B cell (primary cell): ENCODE measurements at regions not wholly inside any gene's neighbourhood (a gene's known extent, or its start where the extent isn't known, plus 50 kb on each side); places are given as distances from the start of the nearest gene placed in this dataset.

ENCODE experiments used
- ATAC-seq: fragments of 200-7000 bp; cut with Tn5 transposase; one replicate; pipeline ENCODE4 v1.10.0; 2021; ENCODE audit warnings: low read depth, mild to moderate bottlenecking, moderate number of reproducible peaks, moderate library complexity
- CTCF ChIA-PET: fragments of 350-600 bp; sonication (Branson Sonifier 250); formaldehyde crosslinking; loops from one replicate; lab custom pipeline; 2021; ENCODE audit warnings: antibody characterized with exemption, inconsistent platforms; lab: Charles Lee
- POLR2A ChIA-PET: fragments of 350-600 bp; sonication (Branson Sonifier 250); formaldehyde crosslinking; loops from one replicate; lab custom pipeline; 2021; ENCODE audit warnings: antibody characterized with exemption; lab: Charles Lee
- DNase-seq: peaks from one replicate; pipeline ENCODE4 v3.0.0; 2013
- H2AFZ ChIP-seq: 2 replicates; pipeline ENCODE4 v1.6.1; 2012; ENCODE audit warnings: mild to moderate bottlenecking, low read depth, low read length; ENCODE audit not compliant: insufficient read depth, poor library complexity, severe bottlenecking
- H3K27ac ChIP-seq, 2 donors: 1 replicate in 1 of 2; 2 replicates in 1 of 2; pipeline ENCODE4 v1.5.1; 2012 to 2013; ENCODE audit warnings: low read length in 2 of 2, mild to moderate bottlenecking in 2 of 2, moderate library complexity in 1 of 2
- H3K27me3 ChIP-seq, 4 experiments: fragments of 200-600 bp in 1 of 4; sonication (generic) in 1 of 4; replicated peaks in 1 of 4; 1 replicate in 2 of 4; 2 replicates in 2 of 4; pipeline versions ENCODE4 v1.6.1 to v1.7.0; 2013 to 2016; ENCODE audit warnings: low read length in 3 of 4, mild to moderate bottlenecking in 2 of 4, mixed read lengths in 1 of 4, moderate library complexity in 1 of 4; ENCODE audit not compliant: insufficient read depth in 4 of 4, control insufficient read depth in 3 of 4; ENCODE audit errors: control extremely low read depth in 1 of 4
- H3K36me3 ChIP-seq, 2 experiments: replicated peaks in 1 of 2; 1 replicate in 1 of 2; 2 replicates in 1 of 2; pipeline versions ENCODE4 v1.6.1 to v1.7.1; 2013; ENCODE audit warnings: low read length in 1 of 2; ENCODE audit not compliant: insufficient read depth in 2 of 2, control insufficient read depth in 1 of 2; ENCODE audit errors: control extremely low read depth in 1 of 2, extremely low read depth in 1 of 2
- H3K4me1 ChIP-seq, 2 donors: fragments of 200-600 bp in 1 of 2; sonication (generic) in 1 of 2; 1 replicate in 1 of 2; 2 replicates in 1 of 2; pipeline versions ENCODE4 v1.5.1 to v1.6.1; 2013 to 2017; ENCODE audit warnings: low read length in 2 of 2; ENCODE audit not compliant: control insufficient read depth in 2 of 2, insufficient read depth in 2 of 2
- H3K4me2 ChIP-seq: replicated peaks from 2 replicates; pipeline ENCODE3; 2012; ENCODE audit warnings: mild to moderate bottlenecking, low read depth, low read length; ENCODE audit not compliant: poor library complexity, severe bottlenecking
- H3K4me3 ChIP-seq, 5 experiments: fragments of 200-600 bp in 1 of 5; sonication (generic) in 1 of 5; 1 replicate in 3 of 5; 2 replicates in 2 of 5; pipeline versions ENCODE4 v1.5.1 to v1.7.0; 2011 to 2016; ENCODE audit warnings: low read length in 4 of 5, mild to moderate bottlenecking in 4 of 5, low read depth in 2 of 5, control low read depth in 1 of 5, moderate library complexity in 1 of 5; ENCODE audit not compliant: insufficient read depth in 1 of 5; ENCODE audit errors: control extremely low read depth in 1 of 5, extremely low read depth in 1 of 5
- H3K79me2 ChIP-seq: fragments of 200-600 bp; sonication (generic); one replicate; pipeline ENCODE4 v1.6.0; 2016; ENCODE audit warnings: low read length; ENCODE audit not compliant: control insufficient read depth, insufficient read depth
- H3K9ac ChIP-seq: fragments of 200-600 bp; sonication (generic); 2 replicates; pipeline ENCODE4 v1.6.1; 2017; ENCODE audit warnings: mild to moderate bottlenecking, low read length, moderate library complexity
- H3K9me3 ChIP-seq, 3 donors: one replicate each; pipeline versions ENCODE4 v1.6.1 to v1.7.1; 2013; ENCODE audit warnings: low read length in 2 of 3; ENCODE audit not compliant: control insufficient read depth in 2 of 3, insufficient read depth in 1 of 3; ENCODE audit errors: control extremely low read depth in 1 of 3
- H4K20me1 ChIP-seq: 2 replicates; pipeline ENCODE4 v1.6.0; 2012; ENCODE audit warnings: mild to moderate bottlenecking, low read length; ENCODE audit not compliant: insufficient read depth, control insufficient read depth, poor library complexity, severe bottlenecking
- H3K27ac Mint-ChIP-seq: one replicate; pipeline ENCODE4 v1.8.0; 2021; ENCODE audit warnings: mixed read lengths
- H3K27me3 Mint-ChIP-seq: one replicate; pipeline ENCODE4 v1.8.0; 2021; ENCODE audit warnings: mixed read lengths
- H3K4me1 Mint-ChIP-seq: one replicate; pipeline ENCODE4 v1.8.0; 2021; ENCODE audit warnings: mixed read lengths
- H3K4me3 Mint-ChIP-seq: one replicate; pipeline ENCODE4 v1.8.0; 2021; ENCODE audit warnings: mixed read lengths
- H3K9me3 Mint-ChIP-seq: one replicate; pipeline ENCODE4 v1.8.0; 2022; ENCODE audit warnings: mixed read lengths; ENCODE audit not compliant: insufficient read depth
- EZH2 ChIP-seq: IDR thresholded peaks from 2 replicates; pipeline ENCODE4 v1.6.1; 2012; ENCODE audit warnings: borderline replicate concordance, low read depth, mild to moderate bottlenecking, moderate library complexity, low read length; ENCODE audit not compliant: insufficient read depth, poor library complexity, severe bottlenecking
- WGBS: methylation state at CpG from one replicate; pipeline ENCODE4 v1.1.5; 2013; ENCODE audit warnings: missing lambda C conversion rate; ENCODE audit not compliant: insufficient coverage; 5-methylcytosine and 5-hydroxymethylcytosine counted together
- intact Hi-C: fragments of 100-400 bp; cut with micrococcal nuclease; formaldehyde crosslinking; loops from one replicate; pipeline ENCODE4 v1.10.0; 2022
- TF ChIP-seq, protein P1 (sequence below): fragments of 200-600 bp; IDR thresholded peaks from one replicate; pipeline ENCODE4 v1.8.0; 2022; ENCODE audit warnings: antibody characterized with exemption, mild to moderate bottlenecking

DNA sequence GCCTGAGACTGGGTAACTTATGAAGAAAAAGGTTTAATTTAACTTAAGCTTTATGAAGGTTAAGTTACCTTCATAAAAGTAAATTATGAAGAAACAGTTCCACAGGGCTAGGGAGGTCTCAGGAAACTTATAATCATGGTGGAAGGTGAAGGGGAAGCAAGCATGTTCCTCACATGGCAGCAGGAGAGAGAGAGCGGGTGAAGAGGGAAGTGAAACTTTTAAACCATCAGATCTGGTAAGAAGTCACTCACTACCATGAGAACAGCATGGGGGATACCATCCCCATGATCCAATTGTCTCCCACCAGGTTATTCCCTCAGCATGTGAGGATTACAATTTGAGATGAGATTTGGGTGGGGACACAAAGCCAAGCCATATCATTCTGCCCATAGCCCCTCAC, 944.7 kb upstream of the NDST4 start:
- POLR2A ChIA-PET: no interaction called here
- Histone ChIP-seq H4K20me1 (no peaks in the 10 kb centered on the region), H3K9me3 (peaks cover 0 to 8% (median 0%) of the 10 kb centered on the region in 3 donors), H3K79me2 (no peaks in the 10 kb centered on the region), H3K4me1 (no peaks in the 10 kb centered on the region), H3K9ac (no peak overlapping the region), H3K27ac (no peak overlapping the region), H3K36me3 (no peaks in the 10 kb centered on the region), H3K4me2 (no peak overlapping the region), H3K27me3 (no peaks in the 10 kb centered on the region), H2AFZ (no peak overlapping the region), H3K4me3 (no peak overlapping the region)
- no peak for TF ChIP-seq EZH2
- TF ChIP-seq, protein P1, sequence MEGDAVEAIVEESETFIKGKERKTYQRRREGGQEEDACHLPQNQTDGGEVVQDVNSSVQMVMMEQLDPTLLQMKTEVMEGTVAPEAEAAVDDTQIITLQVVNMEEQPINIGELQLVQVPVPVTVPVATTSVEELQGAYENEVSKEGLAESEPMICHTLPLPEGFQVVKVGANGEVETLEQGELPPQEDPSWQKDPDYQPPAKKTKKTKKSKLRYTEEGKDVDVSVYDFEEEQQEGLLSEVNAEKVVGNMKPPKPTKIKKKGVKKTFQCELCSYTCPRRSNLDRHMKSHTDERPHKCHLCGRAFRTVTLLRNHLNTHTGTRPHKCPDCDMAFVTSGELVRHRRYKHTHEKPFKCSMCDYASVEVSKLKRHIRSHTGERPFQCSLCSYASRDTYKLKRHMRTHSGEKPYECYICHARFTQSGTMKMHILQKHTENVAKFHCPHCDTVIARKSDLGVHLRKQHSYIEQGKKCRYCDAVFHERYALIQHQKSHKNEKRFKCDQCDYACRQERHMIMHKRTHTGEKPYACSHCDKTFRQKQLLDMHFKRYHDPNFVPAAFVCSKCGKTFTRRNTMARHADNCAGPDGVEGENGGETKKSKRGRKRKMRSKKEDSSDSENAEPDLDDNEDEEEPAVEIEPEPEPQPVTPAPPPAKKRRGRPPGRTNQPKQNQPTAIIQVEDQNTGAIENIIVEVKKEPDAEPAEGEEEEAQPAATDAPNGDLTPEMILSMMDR: no peak
- H3K4me3 Mint-ChIP-seq: no peak overlapping the region
- H3K27me3 Mint-ChIP-seq: no peaks in the 10 kb centered on the region
- H3K9me3 Mint-ChIP-seq: no peaks in the 10 kb centered on the region
- DNase-seq (no peak), ATAC-seq (no peak)
- H3K4me1 Mint-ChIP-seq: no peaks in the 10 kb centered on the region
- no peak overlapping the region for H3K27ac Mint-ChIP-seq
- no CpG with 5 or more reads among the region's 1 CpG for whole genome bisulfite sequencing
- intact Hi-C loops: no loop called here
- CTCF ChIA-PET: no interaction called here

DNA sequence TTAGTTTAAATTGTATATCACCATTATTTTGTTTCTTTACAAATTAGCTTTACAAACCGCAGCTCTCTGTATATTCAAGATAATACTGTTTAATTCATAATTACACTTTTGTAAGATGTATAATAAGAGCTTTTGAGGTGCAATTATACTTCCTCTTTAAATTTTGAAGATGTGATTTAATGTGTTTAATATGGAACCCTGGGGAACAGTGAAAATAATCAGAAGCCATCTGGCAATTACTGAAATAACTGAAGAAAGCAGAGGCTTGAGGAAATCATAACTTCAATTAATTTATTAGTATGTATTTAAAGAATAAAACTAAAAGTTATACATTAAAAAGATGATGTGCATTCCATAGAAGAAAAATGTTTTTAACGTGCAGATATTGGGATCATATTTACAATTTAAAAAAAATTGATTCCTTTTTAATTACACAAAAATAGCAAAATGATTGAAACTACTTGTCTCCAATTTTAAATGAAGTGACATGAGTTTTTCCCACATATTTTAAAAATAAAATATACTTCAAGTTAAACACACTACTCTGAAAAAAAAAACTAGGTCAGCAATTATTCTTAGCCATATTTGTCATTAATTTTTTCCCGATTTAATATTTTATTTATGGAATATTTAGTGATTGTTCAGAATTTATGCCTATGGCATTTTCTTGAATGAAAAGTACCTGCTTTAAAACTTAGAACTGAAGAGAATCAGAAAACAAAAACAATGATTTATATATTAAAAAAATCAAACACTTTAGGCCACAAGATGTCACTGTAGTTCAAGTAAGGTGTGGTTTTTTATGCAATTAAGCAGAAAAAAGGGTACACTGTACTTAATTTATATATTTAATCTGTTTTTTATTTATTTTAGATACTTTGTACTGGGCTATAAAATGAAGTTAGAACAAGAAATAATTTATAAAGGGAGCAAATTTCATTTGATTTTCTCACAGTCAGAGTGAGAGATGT, 942.7 kb upstream of the NDST4 start:
- DNase-seq: no peak
- no peaks in the 10 kb centered on the region for H3K27me3 Mint-ChIP-seq
- TF ChIP-seq EZH2: no peak
- TF ChIP-seq, protein P1: no peak
- WGBS: no CpG with 5 or more reads among the region's 3 CpGs
- Histone ChIP-seq H3K27me3 (no peaks in the 10 kb centered on the region), H3K79me2 (no peaks in the 10 kb centered on the region), H4K20me1 (no peaks in the 10 kb centered on the region), H3K4me1 (no peaks in the 10 kb centered on the region), H3K9me3 (peaks cover 0 to 8% (median 0%) of the 10 kb centered on the region in 3 donors), H3K27ac (no peak overlapping the region), H3K9ac (no peak overlapping the region), H3K36me3 (no peaks in the 10 kb centered on the region), H3K4me2 (no peak overlapping the region), H3K4me3 (no peak overlapping the region), H2AFZ (no peak overlapping the region)
- CTCF ChIA-PET: no interaction called here
- no peaks in the 10 kb centered on the region for H3K4me1 Mint-ChIP-seq
- no peak overlapping the region for H3K27ac Mint-ChIP-seq
- POLR2A ChIA-PET: no interaction called here
- ATAC-seq: no peak
- intact Hi-C loops: no loop called here
- no peaks in the 10 kb centered on the region for H3K9me3 Mint-ChIP-seq
- H3K4me3 Mint-ChIP-seq: no peak overlapping the region
